RWPE1 (cell line): ENCODE measurements at regions not wholly inside any gene's neighbourhood (a gene's known extent, or its start where the extent isn't known, plus 50 kb on each side); places are given as distances from the start of the nearest gene placed in this dataset.

Source experiments
- CTCF ChIA-PET: fragments of 350-600 bp; sonication (Branson Sonifier 250); formaldehyde crosslinking; extraction: SDS; loops from one replicate; lab custom pipeline; 2021; lab: Yijun Ruan, JAX
- POLR2A ChIA-PET: fragments of 400-600 bp; formaldehyde crosslinking; extraction: SDS; loops from one replicate; lab custom pipeline; 2020; ENCODE audit warnings: antibody characterized with exemption; ENCODE audit not compliant: low non-redundant PET; lab: Yijun Ruan, JAX
- DNase-seq: peaks from one replicate; pipeline ENCODE4 v3.0.0; 2012; ENCODE audit warnings: low spot score
- H3K27ac ChIP-seq: fragments of 450-650 bp; 2 replicates; pipeline ENCODE4 v1.5.1; 2017
- TF ChIP-seq, protein P1 (sequence below): fragments of 450-650 bp; conservative IDR thresholded peaks from 2 replicates; pipeline ENCODE4 v1.5.1; 2017; ENCODE audit warnings: low read depth, mild to moderate bottlenecking

DNA sequence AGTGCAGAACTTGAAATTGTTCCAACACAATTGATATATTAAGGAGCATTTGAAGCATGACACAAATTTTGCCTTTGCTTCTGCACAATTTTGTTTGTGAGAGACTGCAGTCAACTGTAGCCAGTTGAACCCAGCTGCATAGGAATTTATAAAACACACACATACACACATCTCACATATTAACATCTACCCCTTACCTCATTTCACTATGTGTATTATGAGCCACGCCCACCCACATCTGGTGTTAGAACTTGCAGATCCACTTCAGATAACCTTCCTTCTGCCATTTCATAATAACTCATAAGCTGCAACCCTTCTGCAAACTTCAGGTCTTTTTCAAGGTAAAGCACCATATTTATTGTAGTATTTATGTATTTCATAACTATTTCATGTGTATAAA is 188.1 kb upstream of the WDFY3 start:
- CTCF ChIA-PET: interaction anchor here (0.6 kb wide), 1 partner anchor 73 kb away, joined by 3 read pairs; no protein-coding TSS in a partner anchor
- DNase-seq: no peak

DNA sequence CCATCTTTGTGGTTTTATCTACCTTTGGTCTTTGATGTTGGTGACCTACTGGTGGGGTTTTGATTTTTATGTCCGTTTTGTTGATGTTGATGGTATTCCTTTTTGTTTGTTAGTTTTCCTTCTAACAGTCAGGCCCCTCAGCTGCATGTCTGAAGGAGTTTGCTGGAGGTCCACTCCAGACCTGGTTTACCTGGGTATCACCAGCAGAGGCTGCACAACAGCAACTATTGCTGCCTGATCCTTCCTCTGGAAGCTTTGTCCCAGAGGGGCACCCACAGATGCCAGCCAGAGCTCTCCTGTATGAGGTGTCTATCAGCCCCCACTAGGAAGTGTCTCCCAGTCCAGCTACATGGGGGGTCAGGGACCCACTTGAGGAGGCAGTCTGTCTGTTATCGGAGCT is 199.3 kb upstream of the WDFY3 start:
- ChIA-PET CTCF (interaction anchor here (0.6 kb wide), 2 partner anchors 16 to 849 kb away, joined by 3 to 6 read pairs; no protein-coding TSS in a partner anchor), POLR2A (no interaction called here)
- no peak overlapping the region for H3K27ac ChIP-seq
- TF ChIP-seq, protein P1, sequence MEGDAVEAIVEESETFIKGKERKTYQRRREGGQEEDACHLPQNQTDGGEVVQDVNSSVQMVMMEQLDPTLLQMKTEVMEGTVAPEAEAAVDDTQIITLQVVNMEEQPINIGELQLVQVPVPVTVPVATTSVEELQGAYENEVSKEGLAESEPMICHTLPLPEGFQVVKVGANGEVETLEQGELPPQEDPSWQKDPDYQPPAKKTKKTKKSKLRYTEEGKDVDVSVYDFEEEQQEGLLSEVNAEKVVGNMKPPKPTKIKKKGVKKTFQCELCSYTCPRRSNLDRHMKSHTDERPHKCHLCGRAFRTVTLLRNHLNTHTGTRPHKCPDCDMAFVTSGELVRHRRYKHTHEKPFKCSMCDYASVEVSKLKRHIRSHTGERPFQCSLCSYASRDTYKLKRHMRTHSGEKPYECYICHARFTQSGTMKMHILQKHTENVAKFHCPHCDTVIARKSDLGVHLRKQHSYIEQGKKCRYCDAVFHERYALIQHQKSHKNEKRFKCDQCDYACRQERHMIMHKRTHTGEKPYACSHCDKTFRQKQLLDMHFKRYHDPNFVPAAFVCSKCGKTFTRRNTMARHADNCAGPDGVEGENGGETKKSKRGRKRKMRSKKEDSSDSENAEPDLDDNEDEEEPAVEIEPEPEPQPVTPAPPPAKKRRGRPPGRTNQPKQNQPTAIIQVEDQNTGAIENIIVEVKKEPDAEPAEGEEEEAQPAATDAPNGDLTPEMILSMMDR: no peak
- DNase-seq: no peak

More for the DNA sequence above, 188.1 kb upstream of the WDFY3 start:
- POLR2A ChIA-PET: no interaction called here
- no peak overlapping the region for H3K27ac ChIP-seq
- TF ChIP-seq, protein P1: no peak

DNA sequence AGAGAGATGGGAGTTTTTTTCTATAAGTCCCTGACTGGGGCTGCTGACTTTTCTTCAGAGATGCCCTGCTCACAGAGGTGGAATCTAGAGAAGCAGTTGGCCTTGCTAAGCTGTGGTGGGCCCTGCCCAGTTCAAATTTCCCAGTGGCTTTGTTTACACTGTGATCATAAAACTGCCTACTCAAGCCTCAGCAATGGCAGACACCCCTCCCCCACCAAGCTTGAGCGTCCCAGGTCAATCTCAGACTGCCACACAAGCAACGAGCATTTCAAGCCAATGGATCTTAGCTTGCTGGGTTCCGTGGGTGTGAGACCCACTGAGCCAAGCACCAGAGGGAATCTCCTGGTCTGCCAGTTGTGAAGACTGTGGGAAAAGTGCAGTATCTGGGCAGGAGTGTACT is 199.8 kb upstream of the WDFY3 start:
- no peak overlapping the region for H3K27ac ChIP-seq
- DNase-seq: no peak
- CTCF ChIA-PET: no interaction called here
- POLR2A ChIA-PET: no interaction called here
- TF ChIP-seq, protein P1: no peak

DNA sequence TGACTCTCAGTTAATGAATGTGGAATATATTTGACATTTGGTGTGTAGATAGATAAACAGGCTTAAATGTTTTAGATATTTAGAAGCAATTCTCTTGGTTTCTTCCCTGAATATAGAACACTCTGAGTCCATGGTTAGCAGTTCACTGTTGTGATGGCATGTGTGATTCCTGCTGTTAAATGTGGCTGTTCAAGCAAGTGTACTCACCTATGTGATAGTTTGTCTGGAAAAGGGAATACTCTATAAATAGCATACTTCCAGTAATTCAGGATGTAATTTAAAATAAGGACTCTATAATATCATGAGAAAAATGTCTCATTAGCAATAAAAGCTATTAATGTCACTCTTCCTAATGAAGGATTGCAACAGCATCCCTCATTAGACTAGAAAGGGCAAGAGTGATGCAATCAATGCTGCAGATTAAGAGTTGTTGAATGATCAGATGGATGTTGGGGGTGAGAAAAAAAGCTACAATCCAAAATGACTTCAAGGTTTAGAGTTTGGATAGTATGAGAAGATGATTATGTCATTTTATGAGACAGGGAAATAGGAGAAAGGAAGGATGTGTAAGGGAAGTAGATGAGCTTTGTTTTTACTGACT is 201.8 kb upstream of the WDFY3 start:
- H3K27ac ChIP-seq: no peak overlapping the region
- ChIA-PET CTCF (interaction anchor here (0.6 kb wide), 1 partner anchor 868 kb away, joined by 3 read pairs; no protein-coding TSS in a partner anchor), POLR2A (no interaction called here)
- TF ChIP-seq, protein P1: no peak
- no peak for DNase-seq

DNA sequence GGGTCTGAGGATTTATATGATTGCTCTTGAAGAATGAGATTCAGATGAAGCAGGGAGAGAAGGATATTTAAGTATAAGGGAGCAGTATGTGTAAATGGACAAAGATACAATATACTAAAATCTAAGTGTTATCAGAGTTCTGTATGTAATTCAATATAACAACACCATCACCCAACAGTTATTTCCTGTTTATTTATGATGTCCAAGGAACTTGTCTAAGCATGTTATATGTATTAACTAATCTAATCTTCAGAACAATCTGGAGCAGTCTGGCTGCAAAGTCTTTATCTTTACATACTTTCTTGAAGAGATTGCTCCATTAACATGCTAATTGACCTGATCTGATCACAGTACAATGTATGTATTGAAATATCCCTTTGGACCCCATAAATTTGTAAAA is 203.8 kb upstream of the WDFY3 start:
- TF ChIP-seq, protein P1: no peak
- no peak for DNase-seq
- CTCF ChIA-PET: interaction anchor here (0.6 kb wide), 1 partner anchor 639 kb away, joined by 4 read pairs; no protein-coding TSS in a partner anchor
- H3K27ac ChIP-seq: no peak overlapping the region
- POLR2A ChIA-PET: no interaction called here

DNA sequence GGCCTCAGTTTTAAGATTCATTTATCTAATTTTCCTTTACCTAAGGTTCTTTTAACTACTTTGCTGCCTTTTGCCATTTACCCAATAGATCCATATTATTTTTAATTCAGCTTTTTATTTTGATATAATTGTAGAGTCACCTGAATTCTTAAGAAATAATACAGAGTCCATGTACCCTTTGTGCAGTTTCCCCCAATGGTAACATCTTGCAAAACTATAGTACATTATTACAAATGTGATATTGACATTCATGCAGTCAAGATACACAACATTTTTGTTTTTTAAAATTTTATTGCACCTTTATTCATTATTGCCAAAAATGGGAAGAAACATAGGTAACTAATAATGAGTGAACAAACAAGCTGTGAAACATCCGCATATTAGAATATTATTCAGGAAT is 208.7 kb upstream of the WDFY3 start:
- no peak overlapping the region for H3K27ac ChIP-seq
- ChIA-PET CTCF (no interaction called here), POLR2A (no interaction called here)
- TF ChIP-seq, protein P1: no peak
- no peak for DNase-seq
